HL-60 (cell line): ENCODE measurements at regions not wholly inside any gene's neighbourhood (a gene's known extent, or its start where the extent isn't known, plus 50 kb on each side); places are given as distances from the start of the nearest gene placed in this dataset.
"Not testable (repeated sequence)": the region's sequence is repeated elsewhere in the genome, so short reads cannot be mapped to it uniquely, and the experiment has no call there.

Experiments used
- DNase-seq, 2 experiments: peaks; one replicate each; pipeline ENCODE4 v3.0.0-alpha.2; 2010 to 2020; ENCODE audit warnings: low read depth in 1 of 2, low spot score in 1 of 2
- H3K27ac ChIP-seq: fragments of 250-450 bp; sonication (Bioruptor Pico); replicated peaks from 2 replicates; pipeline ENCODE4 v1.5.1; 2020; ENCODE audit warnings: mild to moderate bottlenecking, moderate library complexity
- H3K27me3 ChIP-seq: fragments of 250-450 bp; sonication (Bioruptor Pico); 2 replicates; pipeline ENCODE4 v1.5.1; 2021; ENCODE audit warnings: mild to moderate bottlenecking, moderate library complexity; ENCODE audit not compliant: insufficient read depth, poor library complexity, severe bottlenecking
- H3K4me3 ChIP-seq: replicated peaks from 2 replicates; pipeline ENCODE4 v1.5.1; 2011; ENCODE audit warnings: mild to moderate bottlenecking, control low read depth, low read length; ENCODE audit not compliant: insufficient read depth
- GABPA ChIP-seq: IDR thresholded peaks from 2 replicates; pipeline ENCODE4 v1.6.1; 2012; ENCODE audit warnings: low read depth
- POLR2AphosphoS5 ChIP-seq: IDR thresholded peaks from 2 replicates; pipeline ENCODE4 v1.6.1; 2012; ENCODE audit warnings: low read depth
- REST ChIP-seq: IDR thresholded peaks from 2 replicates; pipeline ENCODE4 v1.6.1; 2012; ENCODE audit warnings: low read depth; ENCODE audit not compliant: insufficient replicate concordance
- SPI1 ChIP-seq: IDR thresholded peaks from 2 replicates; pipeline ENCODE4 v1.6.1; 2012; ENCODE audit warnings: low read depth, mild to moderate bottlenecking, borderline replicate concordance
- TF ChIP-seq, protein P1 (sequence below): IDR thresholded peaks from one replicate; pipeline ENCODE4 v1.5.1; 2011; ENCODE audit warnings: low read length, control low read depth, inconsistent platforms; ENCODE audit not compliant: insufficient read depth

- DNase-seq, result no peak
- no peak overlapping the region for H3K4me3 ChIP-seq
These were observed 112.8 kb upstream of the BCL6 start for GRCh38 chr3:187858041-187858440.

DNA sequence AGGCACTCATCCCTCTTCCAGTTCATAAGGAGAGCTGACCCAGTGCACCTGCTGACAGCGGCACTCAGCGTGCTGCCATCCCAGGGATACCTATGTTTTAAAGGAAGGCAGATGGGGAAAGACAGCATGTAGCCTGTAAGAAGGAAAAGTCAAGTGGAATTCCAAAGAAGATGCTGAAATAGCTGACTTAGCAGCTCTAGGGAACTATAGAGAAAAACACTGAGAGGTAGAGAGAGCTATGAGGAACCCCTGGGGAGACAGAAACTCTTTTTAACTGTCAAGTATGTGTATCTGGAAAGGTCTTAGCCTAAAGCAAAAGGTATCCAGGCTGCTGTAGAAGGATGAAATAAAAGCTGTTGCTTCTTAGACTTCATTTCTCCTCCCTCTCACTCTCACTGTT lies 113.4 kb upstream of the BCL6 start:
- no peak for DNase-seq
- Histone ChIP-seq H3K4me3 (no peak overlapping the region), H3K27ac (no peak overlapping the region), H3K27me3 (no peaks in the 10 kb centered on the region)
- TF ChIP-seq REST (no peak), GABPA (no peak), POLR2AphosphoS5 (no peak), SPI1 (no peak)
- TF ChIP-seq, protein P1, sequence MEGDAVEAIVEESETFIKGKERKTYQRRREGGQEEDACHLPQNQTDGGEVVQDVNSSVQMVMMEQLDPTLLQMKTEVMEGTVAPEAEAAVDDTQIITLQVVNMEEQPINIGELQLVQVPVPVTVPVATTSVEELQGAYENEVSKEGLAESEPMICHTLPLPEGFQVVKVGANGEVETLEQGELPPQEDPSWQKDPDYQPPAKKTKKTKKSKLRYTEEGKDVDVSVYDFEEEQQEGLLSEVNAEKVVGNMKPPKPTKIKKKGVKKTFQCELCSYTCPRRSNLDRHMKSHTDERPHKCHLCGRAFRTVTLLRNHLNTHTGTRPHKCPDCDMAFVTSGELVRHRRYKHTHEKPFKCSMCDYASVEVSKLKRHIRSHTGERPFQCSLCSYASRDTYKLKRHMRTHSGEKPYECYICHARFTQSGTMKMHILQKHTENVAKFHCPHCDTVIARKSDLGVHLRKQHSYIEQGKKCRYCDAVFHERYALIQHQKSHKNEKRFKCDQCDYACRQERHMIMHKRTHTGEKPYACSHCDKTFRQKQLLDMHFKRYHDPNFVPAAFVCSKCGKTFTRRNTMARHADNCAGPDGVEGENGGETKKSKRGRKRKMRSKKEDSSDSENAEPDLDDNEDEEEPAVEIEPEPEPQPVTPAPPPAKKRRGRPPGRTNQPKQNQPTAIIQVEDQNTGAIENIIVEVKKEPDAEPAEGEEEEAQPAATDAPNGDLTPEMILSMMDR, result no peak

More at GRCh38 chr3:187858041-187858440, 112.8 kb upstream of the BCL6 start:
- Histone ChIP-seq H3K27ac (no peak overlapping the region), H3K27me3 (no peaks in the 10 kb centered on the region)
- TF ChIP-seq GABPA (no peak), SPI1 (no peak), POLR2AphosphoS5 (no peak), REST (no peak)
- TF ChIP-seq, protein P1, result no peak

DNA sequence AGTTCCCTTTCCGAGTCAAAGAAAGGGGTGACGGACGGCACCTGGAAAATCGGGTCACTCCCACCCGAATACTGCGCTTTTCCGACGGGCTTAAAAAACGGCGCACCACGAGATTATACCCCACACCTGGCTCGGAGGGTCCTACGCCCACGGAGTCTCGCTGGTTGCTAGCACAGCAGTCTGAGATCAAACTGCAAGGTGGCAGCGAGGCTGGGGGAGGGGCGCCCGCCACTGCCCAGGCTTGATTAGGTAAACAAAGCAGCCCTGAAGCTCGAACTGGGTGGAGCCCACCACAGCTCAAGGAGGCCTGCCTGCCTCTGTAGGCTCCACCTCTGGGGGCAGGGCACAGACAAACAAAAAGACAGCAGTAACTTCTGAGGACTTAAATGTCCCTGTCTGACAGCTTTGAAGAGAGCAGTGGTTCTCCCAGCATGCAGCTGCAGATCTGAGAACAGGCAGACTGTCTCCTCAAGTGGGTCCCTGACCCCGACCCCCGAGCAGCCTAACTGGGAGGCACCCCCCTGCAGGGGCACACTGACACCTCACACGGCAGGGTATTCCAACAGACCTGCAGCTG lies 117.5 kb upstream of the BCL6 start:
- H3K27ac ChIP-seq, H3K27me3 ChIP-seq, H3K4me3 ChIP-seq, DNase-seq: not testable (repeated sequence)

DNA sequence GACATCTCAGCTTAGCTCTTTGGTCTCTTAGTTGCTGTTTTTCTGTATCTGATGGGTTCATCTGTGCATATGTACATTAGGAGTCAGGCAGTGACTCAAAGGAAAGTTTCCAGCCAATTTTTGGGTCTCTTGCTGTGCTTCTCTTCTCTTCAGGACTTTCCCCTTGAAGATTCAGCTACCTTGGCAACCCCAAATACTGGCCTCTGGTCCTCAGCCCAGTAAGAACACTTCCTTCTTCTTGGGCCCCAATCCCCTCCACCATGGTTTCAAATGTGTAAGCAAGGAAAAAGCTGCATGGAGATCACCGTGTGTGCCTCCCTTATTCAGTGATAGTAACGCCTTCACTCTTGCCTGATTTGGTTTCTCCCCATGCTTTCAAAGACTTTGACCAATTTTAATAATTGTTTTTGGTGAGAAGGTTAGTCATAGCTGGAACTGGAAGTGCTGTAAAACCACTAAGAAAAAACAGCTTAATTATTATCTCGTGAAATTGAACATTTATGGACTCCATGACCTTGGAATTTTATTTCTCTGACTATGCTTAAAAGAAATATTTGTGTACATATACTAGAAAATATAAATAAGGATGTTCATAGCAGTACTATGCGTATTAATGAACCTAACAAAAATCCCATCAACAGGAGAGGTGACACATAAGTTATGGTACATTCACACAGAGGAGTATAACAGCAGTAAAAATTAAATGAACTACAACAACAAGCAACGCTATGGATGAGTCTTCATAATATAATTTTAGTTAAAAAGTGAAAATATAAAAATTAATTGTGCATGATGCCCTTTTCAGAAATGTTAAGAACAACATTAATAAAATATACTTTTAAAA lies 125.3 kb upstream of the BCL6 start:
- Histone ChIP-seq H3K27me3 (no peaks in the 10 kb centered on the region), H3K27ac (no peak overlapping the region), H3K4me3 (no peak overlapping the region)
- no peak for DNase-seq
- no peak for TF ChIP-seq GABPA
- TF ChIP-seq, protein P1, result no peak
- no peak for TF ChIP-seq SPI1
- TF ChIP-seq REST, result no peak
- TF ChIP-seq POLR2AphosphoS5, result no peak
